Mesendoderm (in vitro differentiated cells): ENCODE measurements at regions not wholly inside any gene's neighbourhood (a gene's known extent, or its start where the extent isn't known, plus 50 kb on each side); places are given as distances from the start of the nearest gene placed in this dataset.
A peak's percentile ranks its signal among the peaks of the same experiment; 100 is the strongest.

Experiments used
- DNase-seq: peaks from one replicate; pipeline ENCODE4 v3.0.0; 2013
- H2AK5ac ChIP-seq: 2 replicates; pipeline ENCODE4 v1.6.1; 2013; ENCODE audit warnings: low read length, inconsistent platforms
- H2BK120ac ChIP-seq: 2 replicates; pipeline ENCODE4 v1.6.1; 2013; ENCODE audit warnings: low read depth, mild to moderate bottlenecking, low read length, moderate library complexity, mixed read lengths
- H2BK15ac ChIP-seq: replicated peaks from 2 replicates; pipeline ENCODE4 v1.6.1; 2013; ENCODE audit warnings: low read depth, mild to moderate bottlenecking, moderate library complexity
- H2BK5ac ChIP-seq: 2 replicates; pipeline ENCODE4 v1.6.1; 2013; ENCODE audit warnings: low read length, inconsistent platforms
- H3K18ac ChIP-seq: 2 replicates; pipeline ENCODE4 v1.6.1; 2013; ENCODE audit warnings: mild to moderate bottlenecking, low read length, mixed read lengths
- H3K23ac ChIP-seq: one replicate; pipeline ENCODE4 v1.6.1; 2013; ENCODE audit warnings: low read length
- H3K27ac ChIP-seq: 2 replicates; pipeline ENCODE4 v1.5.1; 2013; ENCODE audit warnings: low read depth, mild to moderate bottlenecking, inconsistent platforms, low read length, moderate library complexity
- H3K27me3 ChIP-seq: 2 replicates; pipeline ENCODE4 v1.6.1; 2013; ENCODE audit warnings: low read length, control low read depth, mild to moderate bottlenecking, inconsistent platforms; ENCODE audit not compliant: insufficient read depth, poor library complexity
- H3K36me3 ChIP-seq: 2 replicates; pipeline ENCODE4 v1.6.1; 2013; ENCODE audit warnings: low read length, inconsistent platforms; ENCODE audit not compliant: control insufficient read depth, insufficient read depth
- H3K4ac ChIP-seq: one replicate; pipeline ENCODE4 v1.6.1; 2013; ENCODE audit warnings: low read depth, mild to moderate bottlenecking, low read length, moderate library complexity
- H3K4me1 ChIP-seq: 2 replicates; pipeline ENCODE4 v1.6.1; 2013; ENCODE audit warnings: low read depth, low read length, inconsistent platforms; ENCODE audit not compliant: control insufficient read depth
- H3K4me2 ChIP-seq: 2 replicates; pipeline ENCODE4 v1.6.1; 2013; ENCODE audit warnings: low read length
- H3K4me3 ChIP-seq: 2 replicates; pipeline ENCODE4 v1.5.1; 2013; ENCODE audit warnings: mild to moderate bottlenecking, low read length
- H3K56ac ChIP-seq: one replicate; pipeline ENCODE4 v1.6.1; 2013; ENCODE audit warnings: low read length
- H3K79me1 ChIP-seq: 2 replicates; pipeline ENCODE4 v1.6.1; 2013; ENCODE audit warnings: low read length, inconsistent platforms
- H3K79me2 ChIP-seq: 2 replicates; pipeline ENCODE4 v1.6.1; 2013; ENCODE audit warnings: mild to moderate bottlenecking, low read length; ENCODE audit not compliant: control insufficient read depth, insufficient read depth
- H3K9ac ChIP-seq: 2 replicates; pipeline ENCODE4 v1.6.1; 2013; ENCODE audit warnings: low read length, inconsistent platforms
- H4K5ac ChIP-seq: one replicate; pipeline ENCODE4 v1.6.1; 2013; ENCODE audit warnings: low read length
- H4K8ac ChIP-seq: one replicate; pipeline ENCODE4 v1.6.1; 2013; ENCODE audit warnings: low read depth, mild to moderate bottlenecking, control low read depth, low read length, moderate library complexity
- WGBS: extraction: QIAGEN DNeasy Blood & Tissue Kit; methylation state at CpG from one replicate; pipeline ENCODE4 v1.1.7; 2013; ENCODE audit warnings: low lambda C conversion rate, missing lambda C conversion rate; ENCODE audit not compliant: insufficient coverage; ENCODE audit errors: extremely low coverage; 5-methylcytosine and 5-hydroxymethylcytosine counted together

- Histone ChIP-seq H2AK5ac (no peak overlapping the region), H3K79me1 (no peaks in the 10 kb centered on the region), H3K4ac (no peak overlapping the region), H3K23ac (no peak overlapping the region), H4K5ac (no peak overlapping the region), H3K56ac (no peak overlapping the region), H3K9ac (no peak overlapping the region), H3K18ac (no peak overlapping the region), H3K27me3 (no peaks in the 10 kb centered on the region), H2BK5ac (no peak overlapping the region), H4K8ac (no peak overlapping the region), H3K36me3 (no peaks in the 10 kb centered on the region), H3K4me2 (no peak overlapping the region), H2BK15ac (no peak overlapping the region), H2BK120ac (no peak overlapping the region), H3K27ac (no peak overlapping the region), H3K79me2 (no peaks in the 10 kb centered on the region), H3K4me1 (no peaks in the 10 kb centered on the region), H3K4me3 (no peak overlapping the region)
- DNase-seq, result peak; percentile 4
- no CpG with 5 or more reads among the region's 1 CpG for WGBS
Measured at GRCh38 chr5:76016258-76016657, 66.9 kb upstream of the SV2C start.

GRCh38 chr5:76014005-76014404 lies 69.2 kb upstream of the SV2C start:
- H3K18ac ChIP-seq, result no peak overlapping the region
- H3K4me3 ChIP-seq, result no peak overlapping the region
- H3K4me2 ChIP-seq, result no peak overlapping the region
- no peak overlapping the region for H3K23ac ChIP-seq
- H3K4me1 ChIP-seq, result no peaks in the 10 kb centered on the region
- H3K4ac ChIP-seq, result no peak overlapping the region
- H3K9ac ChIP-seq, result no peak overlapping the region
- no peak overlapping the region for H4K8ac ChIP-seq
- H2BK15ac ChIP-seq, result no peak overlapping the region
- no peaks in the 10 kb centered on the region for H3K79me1 ChIP-seq
- H3K56ac ChIP-seq, result no peak overlapping the region
- H2BK5ac ChIP-seq, result no peak overlapping the region
- H3K27me3 ChIP-seq, result no peaks in the 10 kb centered on the region
- no peaks in the 10 kb centered on the region for H3K79me2 ChIP-seq
- H3K36me3 ChIP-seq, result no peaks in the 10 kb centered on the region
- no peak overlapping the region for H4K5ac ChIP-seq
- no peak for DNase-seq
- H2BK120ac ChIP-seq, result no peak overlapping the region
- H2AK5ac ChIP-seq, result no peak overlapping the region
- H3K27ac ChIP-seq, result no peak overlapping the region

- Histone ChIP-seq H2AK5ac (no peak overlapping the region), H3K4me2 (no peak overlapping the region), H2BK120ac (no peak overlapping the region), H2BK5ac (no peak overlapping the region), H3K36me3 (no peaks in the 10 kb centered on the region), H4K5ac (no peak overlapping the region), H3K4me1 (no peaks in the 10 kb centered on the region), H2BK15ac (no peak overlapping the region), H4K8ac (no peak overlapping the region), H3K27me3 (no peaks in the 10 kb centered on the region), H3K79me2 (no peaks in the 10 kb centered on the region), H3K18ac (no peak overlapping the region), H3K4ac (no peak overlapping the region), H3K79me1 (no peaks in the 10 kb centered on the region), H3K56ac (no peak overlapping the region), H3K9ac (no peak overlapping the region), H3K4me3 (no peak overlapping the region), H3K27ac (no peak overlapping the region), H3K23ac (no peak overlapping the region)
- DNase-seq, result no peak
- WGBS, result no CpG with 5 or more reads among the region's 2 CpGs
Measured at GRCh38 chr5:76007904-76008303, 75.3 kb upstream of the SV2C start.

- Histone ChIP-seq H3K4me3 (no peak overlapping the region), H2BK120ac (no peak overlapping the region), H3K4me2 (no peak overlapping the region), H3K79me2 (no peaks in the 10 kb centered on the region), H3K36me3 (no peaks in the 10 kb centered on the region), H2AK5ac (no peak overlapping the region), H3K4me1 (no peaks in the 10 kb centered on the region), H3K9ac (no peak overlapping the region), H2BK15ac (no peak overlapping the region), H3K27ac (no peak overlapping the region), H3K56ac (no peak overlapping the region), H2BK5ac (no peak overlapping the region), H3K23ac (no peak overlapping the region), H3K18ac (no peak overlapping the region), H4K5ac (no peak overlapping the region), H4K8ac (no peak overlapping the region), H3K4ac (no peak overlapping the region), H3K79me1 (no peaks in the 10 kb centered on the region), H3K27me3 (no peaks in the 10 kb centered on the region)
- DNase-seq, result no peak
- WGBS, result no CpG with 5 or more reads among the region's 3 CpGs
Measured at GRCh38 chr5:76000582-76000981, 82.6 kb upstream of the SV2C start.

- Histone ChIP-seq H3K79me1 (no peaks in the 10 kb centered on the region), H3K23ac (no peak overlapping the region), H3K27ac (no peak overlapping the region), H3K18ac (no peak overlapping the region), H3K79me2 (no peaks in the 10 kb centered on the region), H3K36me3 (no peaks in the 10 kb centered on the region), H2BK15ac (no peak overlapping the region), H2BK120ac (no peak overlapping the region), H2AK5ac (no peak overlapping the region), H3K4ac (no peak overlapping the region), H3K4me3 (no peak overlapping the region), H4K8ac (no peak overlapping the region), H3K4me1 (no peaks in the 10 kb centered on the region), H4K5ac (no peak overlapping the region), H3K4me2 (no peak overlapping the region), H3K27me3 (no peaks in the 10 kb centered on the region), H3K9ac (no peak overlapping the region), H2BK5ac (no peak overlapping the region), H3K56ac (no peak overlapping the region)
- WGBS, result no CpG with 5 or more reads among the region's 5 CpGs
- DNase-seq, result no peak
Measured at GRCh38 chr5:75993643-75994520, 89.3 kb upstream of the SV2C start.

- H3K23ac ChIP-seq, result no peak overlapping the region
- no peak overlapping the region for H3K4ac ChIP-seq
- no peak overlapping the region for H2BK5ac ChIP-seq
- no peak overlapping the region for H3K27ac ChIP-seq
- no peak overlapping the region for H3K56ac ChIP-seq
- H3K9ac ChIP-seq, result no peak overlapping the region
- no peaks in the 10 kb centered on the region for H3K4me1 ChIP-seq
- H3K4me2 ChIP-seq, result no peak overlapping the region
- no peaks in the 10 kb centered on the region for H3K79me1 ChIP-seq
- no peak overlapping the region for H4K8ac ChIP-seq
- H2BK120ac ChIP-seq, result no peak overlapping the region
- no peak for DNase-seq
- no peak overlapping the region for H3K18ac ChIP-seq
- H2BK15ac ChIP-seq, result no peak overlapping the region
- no peak overlapping the region for H4K5ac ChIP-seq
- no CpG with 5 or more reads among the region's 6 CpGs for WGBS
- H3K36me3 ChIP-seq, result no peaks in the 10 kb centered on the region
- H3K79me2 ChIP-seq, result no peaks in the 10 kb centered on the region
- H3K27me3 ChIP-seq, result no peaks in the 10 kb centered on the region
- H2AK5ac ChIP-seq, result no peak overlapping the region
- H3K4me3 ChIP-seq, result no peak overlapping the region
Measured at GRCh38 chr5:75993183-75993582, 90.0 kb upstream of the SV2C start.
